OCI-LY7 (cell line): ENCODE measurements at regions not wholly inside any gene's neighbourhood (a gene's known extent, or its start where the extent isn't known, plus 50 kb on each side); places are given as distances from the start of the nearest gene placed in this dataset.

Experiments used
- BruUV-seq: library from RNA; stranded (reverse); fragments of 400-500 nt; replicated peaks from 2 replicates; lab custom pipeline; 2021; lab: Mats Ljungman, UMichigan
- CTCF ChIA-PET: fragments of 300-600 bp; sonication (Branson Sonifier 250); formaldehyde crosslinking; loops from one replicate; lab custom pipeline; 2022; ENCODE audit warnings: antibody characterized with exemption; ENCODE audit not compliant: unreplicated experiment; lab: Charles Lee
- POLR2A ChIA-PET: fragments of 300-600 bp; sonication (Branson Sonifier 250); formaldehyde crosslinking; loops from one replicate; lab custom pipeline; 2022; ENCODE audit warnings: antibody characterized with exemption; lab: Charles Lee
- DNase-seq: peaks from one replicate; pipeline ENCODE4 v3.0.0-alpha.2; 2015; ENCODE audit warnings: low spot score
- H2AFZ ChIP-seq: fragments of 200-600 bp; sonication (generic), shearing (Covaris generic); 2 replicates; pipeline ENCODE4 v1.6.1; 2014; ENCODE audit warnings: mild to moderate bottlenecking, antibody characterized with exemption, low read length, moderate library complexity
- H3K27ac ChIP-seq: fragments of 200-600 bp; sonication (generic); 2 replicates; pipeline ENCODE4 v1.5.1; 2014; ENCODE audit warnings: mixed run types, low read depth, mild to moderate bottlenecking, moderate library complexity, low read length, inconsistent platforms; ENCODE audit not compliant: poor library complexity, severe bottlenecking
- H3K36me3 ChIP-seq: fragments of 200-600 bp; sonication (generic); 2 replicates; pipeline ENCODE4 v1.6.1; 2014; ENCODE audit warnings: mild to moderate bottlenecking, antibody characterized with exemption, low read length, moderate library complexity, mixed read lengths; ENCODE audit not compliant: insufficient read depth
- H3K4me1 ChIP-seq: fragments of 200-600 bp; sonication (generic); 2 replicates; pipeline ENCODE4 v1.5.1; 2014; ENCODE audit warnings: mild to moderate bottlenecking, low read length; ENCODE audit not compliant: insufficient read depth, poor library complexity, severe bottlenecking
- H3K4me2 ChIP-seq: fragments of 200-600 bp; sonication (generic); 2 replicates; pipeline ENCODE4 v1.6.1; 2014; ENCODE audit warnings: mild to moderate bottlenecking, low read length
- H3K4me3 ChIP-seq: fragments of 200-600 bp; sonication (generic); 2 replicates; pipeline ENCODE4 v1.5.1; 2014; ENCODE audit warnings: mild to moderate bottlenecking, low read depth, low read length; ENCODE audit not compliant: poor library complexity, severe bottlenecking
- H3K79me2 ChIP-seq: fragments of 200-600 bp; sonication (generic); 2 replicates; pipeline ENCODE4 v1.6.1; 2016; ENCODE audit warnings: low read depth, mild to moderate bottlenecking, low read length, moderate library complexity, mixed read lengths; ENCODE audit not compliant: insufficient read depth
- H3K9me2 ChIP-seq: fragments of 200-600 bp; sonication (generic); 2 replicates; pipeline ENCODE4 v1.6.1; 2016; ENCODE audit warnings: mild to moderate bottlenecking, low read length, mixed read lengths; ENCODE audit not compliant: insufficient read depth
- H3K9me3 ChIP-seq: fragments of 200-600 bp; sonication (generic); 2 replicates; pipeline ENCODE4 v1.6.1; 2014; ENCODE audit warnings: mild to moderate bottlenecking, mixed run types, low read length, mixed read lengths
- H4K20me1 ChIP-seq: fragments of 200-600 bp; sonication (generic); 2 replicates; pipeline ENCODE4 v1.6.1; 2014; ENCODE audit warnings: mild to moderate bottlenecking, antibody characterized with exemption, low read length, moderate library complexity, mixed read lengths; ENCODE audit not compliant: insufficient read depth
- EZH2phosphoT487 ChIP-seq: fragments of 200-600 bp; sonication (generic); IDR thresholded peaks from 2 replicates; pipeline ENCODE4 v1.6.1; 2018; ENCODE audit warnings: low read depth, borderline replicate concordance, mild to moderate bottlenecking, mixed run types, antibody characterized with exemption, low read length, moderate library complexity, mixed read lengths
- intact Hi-C: fragments of 100-400 bp; cut with micrococcal nuclease; formaldehyde crosslinking; loops from one replicate; pipeline ENCODE4 v1.10.0; 2022; ENCODE audit not compliant: unreplicated experiment
- TF ChIP-seq, protein P1 (sequence below): fragments of 200-600 bp; sonication (generic); conservative IDR thresholded peaks from 2 replicates; pipeline ENCODE4 v1.5.1; 2014; ENCODE audit warnings: mild to moderate bottlenecking, antibody characterized with exemption, low read length, moderate library complexity, mixed read lengths

DNA sequence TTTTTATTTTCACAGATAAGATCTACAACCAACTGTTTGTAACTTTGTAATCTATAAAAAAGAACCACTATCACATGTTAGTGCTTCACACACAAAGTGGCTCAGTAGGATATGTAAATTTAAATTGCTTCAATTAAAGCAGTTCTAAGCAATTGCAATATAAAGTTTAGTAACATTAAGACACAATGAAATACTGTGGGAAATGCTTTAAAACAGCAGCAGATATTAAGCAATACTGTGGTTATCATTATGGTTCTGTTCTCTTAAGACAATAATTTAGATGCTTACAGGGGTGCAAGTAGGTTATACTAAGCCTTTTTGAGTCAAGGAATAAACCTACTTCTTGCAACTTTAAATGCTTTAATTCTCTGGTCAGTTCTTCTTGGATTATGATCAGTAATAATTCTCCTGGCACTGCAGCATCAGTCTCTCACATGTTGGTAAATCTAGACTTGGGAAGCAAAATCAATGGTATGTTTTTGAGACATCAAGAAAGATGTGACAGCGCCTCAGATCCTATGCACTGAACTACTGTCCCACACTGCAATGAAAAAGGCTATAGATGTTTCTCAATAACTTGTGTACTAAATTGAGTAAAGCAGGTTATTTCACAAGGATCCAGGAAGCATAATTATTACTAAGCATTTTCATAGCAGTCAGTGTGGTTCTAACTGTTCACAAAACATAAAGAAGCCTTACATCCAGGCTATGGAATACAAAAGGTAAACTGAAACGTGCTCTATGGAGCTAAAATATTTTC lies 338.7 kb upstream of the PDE4D start:
- DNase-seq = no peak

DNA sequence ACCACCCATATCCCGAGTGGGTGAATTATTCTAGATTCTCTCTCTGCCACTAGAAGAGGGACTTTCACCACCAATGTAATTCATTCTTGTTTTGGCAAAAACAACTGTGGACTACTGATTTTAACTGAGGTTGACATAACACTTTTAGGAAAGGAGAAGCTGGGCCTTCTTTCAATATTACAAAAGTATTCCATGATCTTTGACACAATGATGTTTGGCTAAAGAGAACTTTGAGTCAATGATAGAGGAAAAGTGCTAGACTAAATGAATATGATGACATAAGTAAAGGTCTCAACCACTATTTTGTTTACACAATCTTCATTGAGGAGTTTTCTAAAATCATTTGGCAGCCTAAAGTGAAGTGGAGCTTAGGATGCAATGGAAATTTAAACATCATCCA lies 336.9 kb upstream of the PDE4D start:
- Histone ChIP-seq H3K4me2 (no peak overlapping the region), H3K9me2 (no peaks in the 10 kb centered on the region), H3K4me3 (no peak overlapping the region), H3K36me3 (no peaks in the 10 kb centered on the region), H3K4me1 (no peaks in the 10 kb centered on the region), H3K9me3 (no peaks in the 10 kb centered on the region), H4K20me1 (no peaks in the 10 kb centered on the region), H2AFZ (no peak overlapping the region), H3K27ac (no peak overlapping the region), H3K79me2 (no peaks in the 10 kb centered on the region)
- no TSS peak for BruUV-seq
- intact Hi-C loops = no loop called here
- POLR2A ChIA-PET = no interaction called here
- no peak for TF ChIP-seq EZH2phosphoT487
- TF ChIP-seq, protein P1, sequence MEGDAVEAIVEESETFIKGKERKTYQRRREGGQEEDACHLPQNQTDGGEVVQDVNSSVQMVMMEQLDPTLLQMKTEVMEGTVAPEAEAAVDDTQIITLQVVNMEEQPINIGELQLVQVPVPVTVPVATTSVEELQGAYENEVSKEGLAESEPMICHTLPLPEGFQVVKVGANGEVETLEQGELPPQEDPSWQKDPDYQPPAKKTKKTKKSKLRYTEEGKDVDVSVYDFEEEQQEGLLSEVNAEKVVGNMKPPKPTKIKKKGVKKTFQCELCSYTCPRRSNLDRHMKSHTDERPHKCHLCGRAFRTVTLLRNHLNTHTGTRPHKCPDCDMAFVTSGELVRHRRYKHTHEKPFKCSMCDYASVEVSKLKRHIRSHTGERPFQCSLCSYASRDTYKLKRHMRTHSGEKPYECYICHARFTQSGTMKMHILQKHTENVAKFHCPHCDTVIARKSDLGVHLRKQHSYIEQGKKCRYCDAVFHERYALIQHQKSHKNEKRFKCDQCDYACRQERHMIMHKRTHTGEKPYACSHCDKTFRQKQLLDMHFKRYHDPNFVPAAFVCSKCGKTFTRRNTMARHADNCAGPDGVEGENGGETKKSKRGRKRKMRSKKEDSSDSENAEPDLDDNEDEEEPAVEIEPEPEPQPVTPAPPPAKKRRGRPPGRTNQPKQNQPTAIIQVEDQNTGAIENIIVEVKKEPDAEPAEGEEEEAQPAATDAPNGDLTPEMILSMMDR = no peak
- no peak for DNase-seq
- CTCF ChIA-PET = no interaction called here

More for the DNA sequence above, 338.7 kb upstream of the PDE4D start:
- H3K36me3 ChIP-seq = no peaks in the 10 kb centered on the region
- no peak overlapping the region for H2AFZ ChIP-seq
- H3K4me3 ChIP-seq = no peak overlapping the region
- H3K9me2 ChIP-seq = no peaks in the 10 kb centered on the region
- POLR2A ChIA-PET = no interaction called here
- H3K79me2 ChIP-seq = no peaks in the 10 kb centered on the region
- H4K20me1 ChIP-seq = no peaks in the 10 kb centered on the region
- no peak overlapping the region for H3K27ac ChIP-seq
- H3K4me2 ChIP-seq = no peak overlapping the region
- no peaks in the 10 kb centered on the region for H3K9me3 ChIP-seq
- intact Hi-C loops = no loop called here
- no peak for TF ChIP-seq EZH2phosphoT487
- TF ChIP-seq, protein P1 = no peak
- H3K4me1 ChIP-seq = no peaks in the 10 kb centered on the region
- no TSS peak for BruUV-seq
- CTCF ChIA-PET = no interaction called here

DNA sequence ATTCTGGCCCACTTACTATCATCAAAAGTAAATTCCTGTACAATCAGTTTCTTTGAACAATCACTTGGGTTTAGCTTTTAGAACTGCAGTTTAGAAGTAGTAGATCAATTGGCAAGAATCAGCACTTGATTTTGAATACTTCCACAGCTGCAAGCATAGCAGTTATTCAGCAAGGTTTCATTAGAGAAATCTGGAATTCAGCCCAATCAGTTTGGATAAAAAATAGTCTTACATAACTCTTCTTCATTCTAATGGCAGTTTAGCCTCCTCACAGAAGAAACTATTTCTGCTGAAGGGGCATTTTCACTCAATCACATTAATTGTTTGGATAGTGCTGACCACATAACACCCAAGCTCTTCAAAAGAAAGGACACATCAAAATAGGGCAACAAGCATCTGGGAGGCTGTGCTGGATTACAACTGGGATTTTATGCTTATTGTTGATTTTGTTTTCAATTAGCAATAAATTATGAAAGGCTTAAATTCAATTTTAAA lies 336.2 kb upstream of the PDE4D start:
- no peak overlapping the region for H3K27ac ChIP-seq
- no TSS peak for BruUV-seq
- TF ChIP-seq EZH2phosphoT487 = no peak
- TF ChIP-seq, protein P1 = no peak
- no peaks in the 10 kb centered on the region for H3K36me3 ChIP-seq
- H4K20me1 ChIP-seq = no peaks in the 10 kb centered on the region
- no peak overlapping the region for H3K4me3 ChIP-seq
- no peaks in the 10 kb centered on the region for H3K79me2 ChIP-seq
- intact Hi-C loops = no loop called here
- ChIA-PET POLR2A (interaction anchor here (1.5 kb wide), 1 partner anchor 21 kb away, joined by 5 read pairs; no protein-coding TSS in a partner anchor), CTCF (no interaction called here)
- no peak for DNase-seq
- no peaks in the 10 kb centered on the region for H3K9me2 ChIP-seq
- no peak overlapping the region for H2AFZ ChIP-seq
- no peaks in the 10 kb centered on the region for H3K9me3 ChIP-seq
- no peaks in the 10 kb centered on the region for H3K4me1 ChIP-seq
- no peak overlapping the region for H3K4me2 ChIP-seq
